ENCODE measurements at regions not wholly inside any gene's neighbourhood (a gene's known extent, or its start where the extent isn't known, plus 50 kb on each side); places are given as distances from the start of the nearest gene placed in this dataset.

- H3K9me1 ChIP-seq (ENCODE audit: insufficient read depth, low read length): peaks cover 3% of the 10 kb centered on the region
These were observed 70.2 kb upstream of the CCDC71L start for GRCh38 chr7:106731187-106731586.

More at GRCh38 chr7:106731187-106731586, 70.2 kb upstream of the CCDC71L start:
- H3K4me3 ChIP-seq (ENCODE audit: insufficient read depth, low read depth, low read length): no peak overlapping the region
- in situ Hi-C loops (cut with MboI; ENCODE audit: low sequenced_read_pairs): loop anchor here (5.0 kb wide), 2 partner anchors 189 to 554 kb away; no protein-coding TSS in a partner anchor
- no peak overlapping the region for H3K56ac ChIP-seq (ENCODE audit: extremely low read depth, insufficient read depth, low read length)
- peak overlapping the region; percentile 64 for H2AFZ ChIP-seq (replicated peaks; ENCODE audit: low read length, poor library complexity)
- no peak overlapping the region for H2AK9ac ChIP-seq (replicated peaks; ENCODE audit: low read depth, low read length, poor library complexity)
- no peaks in the 10 kb centered on the region for H3K36me3 ChIP-seq (ENCODE audit: control insufficient read depth, insufficient read depth, low read length)
- peak overlapping the region; percentile 25; the same call in 2 of the 3 replicates for H2BK15ac ChIP-seq (ENCODE audit: low read depth, low read length)
- peak overlapping the region; percentile 58; the same call in 1 of the 2 replicates for H3K4me2 ChIP-seq (ENCODE audit: low read depth, low read length)
- H3K4me1 ChIP-seq (ENCODE audit: control insufficient read depth, insufficient read depth, low read length): peaks cover 3% of the 10 kb centered on the region; the same call in 1 of the 2 replicates
- H2BK5ac ChIP-seq (ENCODE audit: low read depth, low read length, poor library complexity, severe bottlenecking): peak overlapping the region; percentile 28
- no peak for ATAC-seq (ENCODE audit: low read depth)
- H3K27ac ChIP-seq (ENCODE audit: insufficient read depth, low read length): no peak overlapping the region
- peak overlapping the region; percentile 59; the same call in 1 of the 2 replicates for H4K5ac ChIP-seq (ENCODE audit: low read depth, low read length)
- peak overlapping the region; percentile 76 for H2BK120ac ChIP-seq (ENCODE audit: low read depth, low read length)
- peaks cover 4 to 12% of the 10 kb centered on the region in 2 experiments; a peak in 2 of 4 replicates for H3K79me1 ChIP-seq (ENCODE audit: low read depth in 1 of 2, low read length in 2 of 2)
- dilution Hi-C loops (cut with HindIII; ENCODE audit: low sequenced_read_pairs, unreplicated experiment): no loop called here
- peak overlapping the region in 1 of 2 experiments; percentile 58; a peak in 2 of 4 replicates for H4K8ac ChIP-seq (ENCODE audit: low read depth in 2 of 2, low read length in 2 of 2)
- no peak for TF ChIP-seq MXI1 (IDR thresholded peaks at IDR 0.05; ENCODE audit: borderline replicate concordance, low read depth, low read length)
- no peak for TF ChIP-seq MAZ (IDR thresholded peaks at IDR 0.05; ENCODE audit: borderline replicate concordance, low read depth, low read length)
- no peak for TF ChIP-seq BHLHE40 (IDR thresholded peaks at IDR 0.05; ENCODE audit: low read depth, low read length)
- no peak for TF ChIP-seq POLR2A (IDR thresholded peaks at IDR 0.05; ENCODE audit: low read depth, low read length)
- TF ChIP-seq CEBPB (IDR thresholded peaks at IDR 0.05; ENCODE audit: low read depth, low read length): no peak
- TF ChIP-seq RAD21 (IDR thresholded peaks at IDR 0.05; ENCODE audit: low read length): no peak
- TF ChIP-seq CHD1 (IDR thresholded peaks at IDR 0.05; ENCODE audit: low read depth, low read length): no peak
- TF ChIP-seq MAFK (IDR thresholded peaks at IDR 0.05; ENCODE audit: low read depth, low read length): no peak
- no peak for TF ChIP-seq CTCF (conservative IDR thresholded peaks at IDR 0.05; ENCODE audit: low read depth, low read length)
- TF ChIP-seq RFX5 (IDR thresholded peaks at IDR 0.05; ENCODE audit: low read depth, low read length): no peak
- TF ChIP-seq NFE2L2 (IDR thresholded peaks at IDR 0.05; ENCODE audit: low read depth, low read length): no peak
- TF ChIP-seq SMC3 (IDR thresholded peaks at IDR 0.05; ENCODE audit: low read depth, low read length): no peak
- TF ChIP-seq RCOR1 (IDR thresholded peaks at IDR 0.05; ENCODE audit: insufficient replicate concordance, low read length): no peak
- TF ChIP-seq USF2 (IDR thresholded peaks at IDR 0.05; ENCODE audit: low read depth, low read length): no peak
- no peak for TF ChIP-seq FOS (IDR thresholded peaks at IDR 0.05; ENCODE audit: low read depth, low read length)
- peak overlapping the region; percentile 79; the same call in 1 of the 2 replicates for H3K18ac ChIP-seq (ENCODE audit: low read depth, low read length)
- ChIA-PET CTCF (interaction anchor here (0.7 to 1.0 kb wide), 2 partner anchors 71 to 419 kb away, joined by 3 to 6 read pairs; partner anchors contain the start of gene CCDC71L), POLR2A (ENCODE audit: unreplicated experiment) (interaction anchor here (0.6 kb wide), 1 partner anchor 113 kb away, joined by 3 read pairs; no protein-coding TSS in a partner anchor)
- WGBS, 2 experiments (ENCODE audit: extremely low coverage in 2 of 2, insufficient read length in 1 of 2): no CpG with 5 or more reads among the region's 5 CpGs
- H3K4ac ChIP-seq (ENCODE audit: low read depth, low read length): peak overlapping the region; percentile 61
- H3K9me3 ChIP-seq (ENCODE audit: control insufficient read depth, insufficient read depth, low read length): no peaks in the 10 kb centered on the region
- intact Hi-C loops (cut with micrococcal nuclease): no loop called here
- no peak for DNase-seq
- no TSS peak for BruUV-seq (replicated peaks)
- peak overlapping the region; percentile 89 for H3K14ac ChIP-seq (replicated peaks; ENCODE audit: low read depth, low read length)
- H3K27me3 ChIP-seq (ENCODE audit: control insufficient read depth, insufficient read depth, low read length): no peaks in the 10 kb centered on the region
- H3K9ac ChIP-seq (ENCODE audit: low read depth, low read length): no peak overlapping the region
- 0 out of 2 replicates have a peak overlapping the region, but pooled peaks have one; percentile 48 for H3K23ac ChIP-seq (ENCODE audit: low read depth, low read length)
- no peaks in the 10 kb centered on the region for H4K20me1 ChIP-seq (ENCODE audit: insufficient read depth, low read length)
- H2BK20ac ChIP-seq (ENCODE audit: low read depth, low read length): peak overlapping the region; percentile 65
- H4K91ac ChIP-seq (ENCODE audit: insufficient read depth, low read depth, low read length): peak overlapping the region; percentile 59
- H2AK5ac ChIP-seq (ENCODE audit: low read depth, low read length): peak overlapping the region; percentile 25; the same call in 1 of the 2 replicates
